NCI-H2081 treated with DMSO at 0.1 percent for 48 hours (cell line): ENCODE measurements at regions not wholly inside any gene's neighbourhood (a gene's known extent, or its start where the extent isn't known, plus 50 kb on each side); places are given as distances from the start of the nearest gene placed in this dataset.

Experiments
- DNase-seq: peaks from one replicate; lab custom pipeline; 2025; lab: John Stamatoyannopoulos, UW

GRCh38 chr11:15489281-15489680, 374.6 kb downstream of the INSC start:
- no peak for DNase-seq

- no peak for DNase-seq
Measured at GRCh38 chr11:15490535-15490934, 375.8 kb downstream of the INSC start.

GRCh38 chr11:15493066-15493465, 378.3 kb downstream of the INSC start:
- no peak for DNase-seq

GRCh38 chr11:15493921-15494620, 379.3 kb downstream of the INSC start:
- DNase-seq = no peak

GRCh38 chr11:15494740-15495139, 380.0 kb downstream of the INSC start:
- no peak for DNase-seq

GRCh38 chr11:15495462-15495861, 380.7 kb downstream of the INSC start:
- DNase-seq = no peak

- no peak for DNase-seq
Measured at GRCh38 chr11:15497366-15497765, 382.6 kb downstream of the INSC start.

GRCh38 chr11:15499674-15500073, 385.0 kb downstream of the INSC start:
- no peak for DNase-seq

GRCh38 chr11:15500643-15501042, 385.9 kb downstream of the INSC start:
- no peak for DNase-seq

GRCh38 chr11:15501566-15501965, 386.8 kb downstream of the INSC start:
- no peak for DNase-seq

- DNase-seq = no peak
Measured at GRCh38 chr11:15505155-15505554, 390.4 kb downstream of the INSC start.

GRCh38 chr11:15507592-15507991, 392.9 kb downstream of the INSC start:
- no peak for DNase-seq

GRCh38 chr11:15509082-15509481, 394.4 kb downstream of the INSC start:
- no peak for DNase-seq

GRCh38 chr11:15519124-15519791, 404.5 kb downstream of the INSC start:
- DNase-seq = no peak

- DNase-seq = no peak
Measured at GRCh38 chr11:15519911-15520310, 405.2 kb downstream of the INSC start.

GRCh38 chr11:15523543-15523942, 408.8 kb downstream of the INSC start:
- DNase-seq = no peak

GRCh38 chr11:15525582-15525981, 410.9 kb downstream of the INSC start:
- DNase-seq = no peak

- DNase-seq = no peak
Measured at GRCh38 chr11:15526032-15526431, 411.3 kb downstream of the INSC start.

- DNase-seq = no peak
Measured at GRCh38 chr11:15526859-15527450, 412.2 kb downstream of the INSC start.

GRCh38 chr11:15532432-15532831, 417.7 kb downstream of the INSC start:
- DNase-seq = no peak

GRCh38 chr11:15534266-15534665, 419.5 kb downstream of the INSC start:
- DNase-seq = no peak

- DNase-seq = no peak
Measured at GRCh38 chr11:15535414-15535813, 420.7 kb downstream of the INSC start.

- DNase-seq = no peak
Measured at GRCh38 chr11:15536438-15536837, 421.7 kb downstream of the INSC start.
